ENCODE measurements at regions not wholly inside any gene's neighbourhood (a gene's known extent, or its start where the extent isn't known, plus 50 kb on each side); places are given as distances from the start of the nearest gene placed in this dataset.

- Histone ChIP-seq H3K27ac (no peak overlapping the region), H3K27me3 (no peaks in the 10 kb centered on the region), H3K36me3 (no peaks in the 10 kb centered on the region), H3K4me3 (no peak overlapping the region), H3K4me1 (no peaks in the 10 kb centered on the region), H3K9me3 (peaks cover 0 to 41% (median under 1%) of the 10 kb centered on the region in 4 donors)
- WGBS, 2 donors: 83 to 89% methylated on average over 8 to 9 of the region's 9 CpGs
- no peak for DNase-seq (ENCODE audit: low spot score in 2 of 2)
- no peak for TF ChIP-seq EP300 (IDR thresholded peaks at IDR 0.05)
- no peak for TF ChIP-seq CTCF (IDR thresholded peaks at IDR 0.05)
- TF ChIP-seq POLR2A (IDR thresholded peaks at IDR 0.05): no peak
These were observed 334.2 kb downstream of the IRX2 start for GRCh38 chr5:2417301-2417700.

DNA sequence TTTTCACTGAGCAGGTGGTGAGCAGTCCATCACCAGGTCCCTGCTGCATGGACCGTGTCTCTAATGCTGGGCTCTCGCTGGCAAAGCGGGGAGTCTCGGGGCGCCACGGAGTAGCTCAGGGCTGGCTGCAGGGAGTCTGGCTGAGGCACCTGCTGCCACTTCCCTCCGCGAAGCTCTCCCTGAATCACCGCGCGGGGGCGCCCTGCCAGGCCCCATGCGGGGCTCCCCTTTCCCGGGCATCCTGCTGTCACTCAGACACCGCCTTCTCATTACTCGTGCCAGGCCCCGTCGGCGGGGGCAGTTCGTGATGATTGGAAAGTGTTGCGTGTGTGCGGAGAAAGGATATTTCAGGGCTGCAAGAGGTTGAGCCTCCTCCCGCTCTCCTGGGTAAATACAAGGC is 335.8 kb downstream of the IRX2 start:
- TF ChIP-seq POLR2A (IDR thresholded peaks at IDR 0.05) (no peak), CTCF (IDR thresholded peaks at IDR 0.05) (no peak), EP300 (IDR thresholded peaks at IDR 0.05) (no peak)
- Histone ChIP-seq H3K36me3 (no peaks in the 10 kb centered on the region), H3K4me3 (no peak overlapping the region), H3K9me3 (peaks cover 0 to 36% (median 0%) of the 10 kb centered on the region in 4 donors), H3K4me1 (no peaks in the 10 kb centered on the region), H3K27ac (no peak overlapping the region), H3K27me3 (no peaks in the 10 kb centered on the region)
- 61 to 71% methylated on average over 23 of the region's 23 CpGs for WGBS, 2 donors
- no peak for DNase-seq (ENCODE audit: low spot score in 2 of 2)

DNA sequence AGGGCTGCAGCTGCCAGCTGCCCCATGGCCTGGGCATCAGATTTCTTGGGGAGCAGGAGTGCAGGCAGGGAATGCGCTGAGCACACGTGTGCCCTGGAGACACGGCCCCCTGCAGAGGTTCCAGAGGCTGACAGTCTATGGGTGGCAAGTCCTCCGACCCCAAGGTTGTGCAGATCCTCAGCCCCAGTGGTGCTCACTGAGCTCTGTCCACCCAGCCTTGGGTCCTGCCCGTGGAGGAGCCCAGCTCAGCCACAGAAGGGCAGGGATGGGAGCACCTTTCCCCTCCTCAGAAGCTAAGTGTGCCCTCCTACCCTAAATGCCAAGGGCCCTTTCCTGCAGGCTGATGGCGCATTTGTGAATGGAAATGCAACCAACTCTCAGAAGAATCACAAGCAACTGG is 341.0 kb downstream of the IRX2 start:
- 80 to 90% methylated on average over 2 to 5 of the region's 6 CpGs for WGBS, 2 donors
- no peaks in the 10 kb centered on the region for H3K27me3 ChIP-seq
- H3K9me3 ChIP-seq: no peaks in the 10 kb centered on the region
- H3K27ac ChIP-seq: no peak overlapping the region
- no peak overlapping the region for H3K4me3 ChIP-seq
- TF ChIP-seq CTCF (IDR thresholded peaks at IDR 0.05) (no peak), POLR2A (IDR thresholded peaks at IDR 0.05) (no peak), EP300 (IDR thresholded peaks at IDR 0.05) (no peak)
- no peaks in the 10 kb centered on the region for H3K4me1 ChIP-seq
- no peaks in the 10 kb centered on the region for H3K36me3 ChIP-seq
- no peak for DNase-seq (ENCODE audit: low spot score in 2 of 2)

DNA sequence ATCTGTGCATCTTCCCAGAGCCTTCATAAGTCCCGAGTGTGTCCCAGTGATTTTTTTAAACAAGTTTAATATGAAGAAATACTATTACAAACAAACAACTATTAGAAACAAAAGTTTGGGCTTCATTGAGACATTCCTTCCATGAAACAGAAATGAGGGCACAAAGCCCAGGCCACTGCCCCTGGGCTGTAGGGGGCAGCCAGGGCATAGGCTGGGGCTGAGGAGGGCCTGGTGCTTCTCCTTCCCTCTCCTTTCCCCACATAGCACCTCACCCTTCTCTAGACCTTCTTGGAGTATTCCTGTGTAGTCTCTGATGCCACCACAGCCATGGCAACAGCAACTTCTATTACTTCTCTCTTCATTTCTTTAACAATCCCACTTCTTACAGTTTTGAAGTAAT is 348.2 kb downstream of the IRX2 start:
- Histone ChIP-seq H3K4me1 (no peaks in the 10 kb centered on the region), H3K4me3 (no peak overlapping the region), H3K9me3 (peaks cover 0 to 7% (median 0%) of the 10 kb centered on the region in 4 donors), H3K36me3 (no peaks in the 10 kb centered on the region), H3K27me3 (no peaks in the 10 kb centered on the region), H3K27ac (no peak overlapping the region)
- no peak for TF ChIP-seq EP300 (IDR thresholded peaks at IDR 0.05)
- TF ChIP-seq CTCF (IDR thresholded peaks at IDR 0.05): no peak
- no peak for TF ChIP-seq POLR2A (IDR thresholded peaks at IDR 0.05)
- WGBS, 2 donors: 0 to 48% methylated on average over 1 of the region's 1 CpG
- DNase-seq (ENCODE audit: low spot score in 2 of 2): no peak

DNA sequence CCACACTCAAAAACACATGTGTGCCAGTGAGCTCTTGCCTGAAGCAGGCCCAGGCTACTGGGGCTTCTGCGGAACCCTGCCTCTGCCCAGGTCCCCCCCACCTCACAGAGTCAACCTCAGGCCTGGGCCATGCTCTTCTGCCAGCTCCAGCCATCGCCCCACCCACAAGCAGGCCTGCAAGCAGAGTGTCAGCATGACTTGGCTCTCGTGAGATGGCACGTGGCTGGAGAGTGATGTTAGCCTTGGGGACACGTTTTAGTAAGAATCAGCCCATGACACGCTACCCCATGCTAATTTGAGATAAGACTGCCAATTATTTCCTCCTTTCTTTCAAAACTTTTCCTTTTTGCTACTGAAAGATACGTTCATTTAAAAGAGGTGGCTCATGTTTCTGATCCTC is 351.7 kb downstream of the IRX2 start:
- WGBS, 2 donors: 62 to 63% methylated on average over 7 of the region's 7 CpGs
- no peak for TF ChIP-seq POLR2A (IDR thresholded peaks at IDR 0.05)
- TF ChIP-seq EP300 (IDR thresholded peaks at IDR 0.05): no peak
- no peak for TF ChIP-seq CTCF (IDR thresholded peaks at IDR 0.05)
- H3K9me3 ChIP-seq: peaks cover 0 to 10% (median 0%) of the 10 kb centered on the region in 4 donors

More for the DNA sequence above, 351.7 kb downstream of the IRX2 start:
- Histone ChIP-seq H3K4me1 (no peaks in the 10 kb centered on the region), H3K27ac (no peak overlapping the region), H3K4me3 (no peak overlapping the region), H3K36me3 (no peaks in the 10 kb centered on the region), H3K27me3 (no peaks in the 10 kb centered on the region)
- DNase-seq (ENCODE audit: low spot score in 2 of 2): no peak
